ENCODE measurements at regions not wholly inside any gene's neighbourhood (a gene's known extent, or its start where the extent isn't known, plus 50 kb on each side); places are given as distances from the start of the nearest gene placed in this dataset.

GRCh38 chr1:192735298-192735915, 73.4 kb upstream of the RGS2 start:
- TF ChIP-seq YY1 (IDR thresholded peaks at IDR 0.05; ENCODE audit: extremely low read depth, insufficient replicate concordance, low read depth, low read length), result no peak
- TF ChIP-seq CTCF (IDR thresholded peaks at IDR 0.05 in 2 of 3, conservative IDR thresholded peaks at IDR 0.05 in 1 of 3; ENCODE audit: borderline replicate concordance in 1 of 3, insufficient read depth in 1 of 3, low read depth in 2 of 3, low read length in 2 of 3), result no peak
- TF ChIP-seq POLR2A (IDR thresholded peaks at IDR 0.05; ENCODE audit: borderline replicate concordance, extremely low read depth, insufficient read depth, insufficient read length), result no peak
- TF ChIP-seq EGR1 (IDR thresholded peaks at IDR 0.05; ENCODE audit: low read depth), result no peak
- TF ChIP-seq JUND (IDR thresholded peaks at IDR 0.05), result no peak
- no peak for TF ChIP-seq POLR2AphosphoS5 (IDR thresholded peaks at IDR 0.05; ENCODE audit: low read depth, low read length)
- TF ChIP-seq ZFX (IDR thresholded peaks at IDR 0.05), result no peak
- no peak for TF ChIP-seq FOSL1 (IDR thresholded peaks at IDR 0.05; ENCODE audit: low read depth)
- TF ChIP-seq, protein P1, sequence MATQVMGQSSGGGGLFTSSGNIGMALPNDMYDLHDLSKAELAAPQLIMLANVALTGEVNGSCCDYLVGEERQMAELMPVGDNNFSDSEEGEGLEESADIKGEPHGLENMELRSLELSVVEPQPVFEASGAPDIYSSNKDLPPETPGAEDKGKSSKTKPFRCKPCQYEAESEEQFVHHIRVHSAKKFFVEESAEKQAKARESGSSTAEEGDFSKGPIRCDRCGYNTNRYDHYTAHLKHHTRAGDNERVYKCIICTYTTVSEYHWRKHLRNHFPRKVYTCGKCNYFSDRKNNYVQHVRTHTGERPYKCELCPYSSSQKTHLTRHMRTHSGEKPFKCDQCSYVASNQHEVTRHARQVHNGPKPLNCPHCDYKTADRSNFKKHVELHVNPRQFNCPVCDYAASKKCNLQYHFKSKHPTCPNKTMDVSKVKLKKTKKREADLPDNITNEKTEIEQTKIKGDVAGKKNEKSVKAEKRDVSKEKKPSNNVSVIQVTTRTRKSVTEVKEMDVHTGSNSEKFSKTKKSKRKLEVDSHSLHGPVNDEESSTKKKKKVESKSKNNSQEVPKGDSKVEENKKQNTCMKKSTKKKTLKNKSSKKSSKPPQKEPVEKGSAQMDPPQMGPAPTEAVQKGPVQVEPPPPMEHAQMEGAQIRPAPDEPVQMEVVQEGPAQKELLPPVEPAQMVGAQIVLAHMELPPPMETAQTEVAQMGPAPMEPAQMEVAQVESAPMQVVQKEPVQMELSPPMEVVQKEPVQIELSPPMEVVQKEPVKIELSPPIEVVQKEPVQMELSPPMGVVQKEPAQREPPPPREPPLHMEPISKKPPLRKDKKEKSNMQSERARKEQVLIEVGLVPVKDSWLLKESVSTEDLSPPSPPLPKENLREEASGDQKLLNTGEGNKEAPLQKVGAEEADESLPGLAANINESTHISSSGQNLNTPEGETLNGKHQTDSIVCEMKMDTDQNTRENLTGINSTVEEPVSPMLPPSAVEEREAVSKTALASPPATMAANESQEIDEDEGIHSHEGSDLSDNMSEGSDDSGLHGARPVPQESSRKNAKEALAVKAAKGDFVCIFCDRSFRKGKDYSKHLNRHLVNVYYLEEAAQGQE (IDR thresholded peaks at IDR 0.05; ENCODE audit: low read depth), result no peak
- no peak for TF ChIP-seq EZH2phosphoT487 (IDR thresholded peaks at IDR 0.05; ENCODE audit: borderline replicate concordance)
- no peak for TF ChIP-seq RAD21 (IDR thresholded peaks at IDR 0.05; ENCODE audit: low read depth)
- no peak for TF ChIP-seq ZNF274 (IDR thresholded peaks at IDR 0.05; ENCODE audit: low read depth, low read length)

Data from HCT116 (cell line).